Mesendoderm (in vitro differentiated cells): ENCODE measurements at regions not wholly inside any gene's neighbourhood (a gene's known extent, or its start where the extent isn't known, plus 50 kb on each side); places are given as distances from the start of the nearest gene placed in this dataset.

ENCODE experiments used
- DNase-seq: peaks from one replicate; pipeline ENCODE4 v3.0.0; 2013
- H2AK5ac ChIP-seq: 2 replicates; pipeline ENCODE4 v1.6.1; 2013; ENCODE audit warnings: low read length, inconsistent platforms
- H2BK120ac ChIP-seq: 2 replicates; pipeline ENCODE4 v1.6.1; 2013; ENCODE audit warnings: low read depth, mild to moderate bottlenecking, low read length, moderate library complexity, mixed read lengths
- H2BK15ac ChIP-seq: replicated peaks from 2 replicates; pipeline ENCODE4 v1.6.1; 2013; ENCODE audit warnings: low read depth, mild to moderate bottlenecking, moderate library complexity
- H2BK5ac ChIP-seq: 2 replicates; pipeline ENCODE4 v1.6.1; 2013; ENCODE audit warnings: low read length, inconsistent platforms
- H3K18ac ChIP-seq: 2 replicates; pipeline ENCODE4 v1.6.1; 2013; ENCODE audit warnings: mild to moderate bottlenecking, low read length, mixed read lengths
- H3K23ac ChIP-seq: one replicate; pipeline ENCODE4 v1.6.1; 2013; ENCODE audit warnings: low read length
- H3K27ac ChIP-seq: 2 replicates; pipeline ENCODE4 v1.5.1; 2013; ENCODE audit warnings: low read depth, mild to moderate bottlenecking, inconsistent platforms, low read length, moderate library complexity
- H3K27me3 ChIP-seq: 2 replicates; pipeline ENCODE4 v1.6.1; 2013; ENCODE audit warnings: low read length, control low read depth, mild to moderate bottlenecking, inconsistent platforms; ENCODE audit not compliant: insufficient read depth, poor library complexity
- H3K36me3 ChIP-seq: 2 replicates; pipeline ENCODE4 v1.6.1; 2013; ENCODE audit warnings: low read length, inconsistent platforms; ENCODE audit not compliant: control insufficient read depth, insufficient read depth
- H3K4ac ChIP-seq: one replicate; pipeline ENCODE4 v1.6.1; 2013; ENCODE audit warnings: low read depth, mild to moderate bottlenecking, low read length, moderate library complexity
- H3K4me1 ChIP-seq: 2 replicates; pipeline ENCODE4 v1.6.1; 2013; ENCODE audit warnings: low read depth, low read length, inconsistent platforms; ENCODE audit not compliant: control insufficient read depth
- H3K4me2 ChIP-seq: 2 replicates; pipeline ENCODE4 v1.6.1; 2013; ENCODE audit warnings: low read length
- H3K4me3 ChIP-seq: 2 replicates; pipeline ENCODE4 v1.5.1; 2013; ENCODE audit warnings: mild to moderate bottlenecking, low read length
- H3K56ac ChIP-seq: one replicate; pipeline ENCODE4 v1.6.1; 2013; ENCODE audit warnings: low read length
- H3K79me1 ChIP-seq: 2 replicates; pipeline ENCODE4 v1.6.1; 2013; ENCODE audit warnings: low read length, inconsistent platforms
- H3K79me2 ChIP-seq: 2 replicates; pipeline ENCODE4 v1.6.1; 2013; ENCODE audit warnings: mild to moderate bottlenecking, low read length; ENCODE audit not compliant: control insufficient read depth, insufficient read depth
- H3K9ac ChIP-seq: 2 replicates; pipeline ENCODE4 v1.6.1; 2013; ENCODE audit warnings: low read length, inconsistent platforms
- H4K5ac ChIP-seq: one replicate; pipeline ENCODE4 v1.6.1; 2013; ENCODE audit warnings: low read length
- H4K8ac ChIP-seq: one replicate; pipeline ENCODE4 v1.6.1; 2013; ENCODE audit warnings: low read depth, mild to moderate bottlenecking, control low read depth, low read length, moderate library complexity
- WGBS: extraction: QIAGEN DNeasy Blood & Tissue Kit; methylation state at CpG from one replicate; pipeline ENCODE4 v1.1.7; 2013; ENCODE audit warnings: low lambda C conversion rate, missing lambda C conversion rate; ENCODE audit not compliant: insufficient coverage; ENCODE audit errors: extremely low coverage; 5-methylcytosine and 5-hydroxymethylcytosine counted together

- WGBS = no CpG with 5 or more reads among the region's 2 CpGs
- DNase-seq = no peak
- no peak overlapping the region for H3K18ac ChIP-seq
- H2BK120ac ChIP-seq = no peak overlapping the region
- no peak overlapping the region for H3K23ac ChIP-seq
- H4K5ac ChIP-seq = no peak overlapping the region
- H2BK15ac ChIP-seq = no peak overlapping the region
- H3K27me3 ChIP-seq = no peaks in the 10 kb centered on the region
- no peaks in the 10 kb centered on the region for H3K36me3 ChIP-seq
- no peak overlapping the region for H2BK5ac ChIP-seq
- H3K56ac ChIP-seq = no peak overlapping the region
- no peak overlapping the region for H3K4me2 ChIP-seq
- H2AK5ac ChIP-seq = no peak overlapping the region
- H3K79me1 ChIP-seq = no peaks in the 10 kb centered on the region
- H3K9ac ChIP-seq = no peak overlapping the region
- H4K8ac ChIP-seq = no peak overlapping the region
- no peaks in the 10 kb centered on the region for H3K4me1 ChIP-seq
- H3K4ac ChIP-seq = no peak overlapping the region
- no peak overlapping the region for H3K27ac ChIP-seq
- H3K79me2 ChIP-seq = no peaks in the 10 kb centered on the region
- H3K4me3 ChIP-seq = no peak overlapping the region
Observed at GRCh38 chr15:98190914-98191313, 230.4 kb downstream of the ARRDC4 start.

GRCh38 chr15:98195796-98196195 is 235.3 kb downstream of the ARRDC4 start:
- Histone ChIP-seq H3K27me3 (no peaks in the 10 kb centered on the region), H3K27ac (no peak overlapping the region), H2BK15ac (no peak overlapping the region), H3K4me3 (no peak overlapping the region), H2BK5ac (no peak overlapping the region), H3K79me1 (no peaks in the 10 kb centered on the region), H3K9ac (no peak overlapping the region), H3K18ac (no peak overlapping the region), H4K5ac (no peak overlapping the region), H3K4ac (no peak overlapping the region), H3K23ac (no peak overlapping the region), H2AK5ac (no peak overlapping the region), H3K4me1 (no peaks in the 10 kb centered on the region), H3K36me3 (no peaks in the 10 kb centered on the region), H3K79me2 (no peaks in the 10 kb centered on the region), H3K4me2 (no peak overlapping the region), H3K56ac (no peak overlapping the region), H4K8ac (no peak overlapping the region), H2BK120ac (no peak overlapping the region)
- no peak for DNase-seq
- no CpG with 5 or more reads among the region's 3 CpGs for WGBS

GRCh38 chr15:98196371-98196770 is 235.9 kb downstream of the ARRDC4 start:
- no CpG with 5 or more reads among the region's 6 CpGs for WGBS
- Histone ChIP-seq H3K9ac (no peak overlapping the region), H3K4me1 (no peaks in the 10 kb centered on the region)

DNA sequence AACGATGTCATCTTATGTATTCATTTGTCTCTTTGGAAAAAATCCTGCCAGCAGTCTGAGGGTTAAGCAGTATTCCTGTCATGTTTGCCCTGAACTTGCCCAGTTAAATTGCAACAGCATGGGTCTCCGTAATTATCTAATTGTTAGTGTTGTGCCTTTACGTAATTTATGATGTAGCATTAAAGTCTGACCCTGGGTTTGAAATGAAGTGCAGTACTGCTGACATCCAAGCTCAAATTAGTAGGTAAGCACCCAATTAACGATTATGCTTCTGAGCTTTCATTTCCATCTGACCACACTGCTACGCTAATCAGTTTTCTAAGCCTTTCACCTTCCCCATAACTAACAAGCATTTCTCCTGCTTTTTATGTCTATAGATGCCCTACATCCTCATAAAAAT is 241.8 kb downstream of the ARRDC4 start:
- no peak overlapping the region for H3K18ac ChIP-seq
- no peak overlapping the region for H2BK5ac ChIP-seq
- no peak overlapping the region for H3K27ac ChIP-seq
- no peak overlapping the region for H3K4me2 ChIP-seq
- H2AK5ac ChIP-seq = no peak overlapping the region
- no peak overlapping the region for H3K4me3 ChIP-seq
- H3K4ac ChIP-seq = no peak overlapping the region
- H4K8ac ChIP-seq = no peak overlapping the region
- H3K4me1 ChIP-seq = no peaks in the 10 kb centered on the region
- no peak overlapping the region for H3K9ac ChIP-seq
- H3K79me2 ChIP-seq = no peaks in the 10 kb centered on the region
- no peak for DNase-seq
- no peaks in the 10 kb centered on the region for H3K27me3 ChIP-seq
- H4K5ac ChIP-seq = no peak overlapping the region
- H3K36me3 ChIP-seq = no peaks in the 10 kb centered on the region
- WGBS = no CpG with 5 or more reads among the region's 5 CpGs
- H2BK15ac ChIP-seq = no peak overlapping the region
- H2BK120ac ChIP-seq = no peak overlapping the region
- no peak overlapping the region for H3K23ac ChIP-seq
- H3K79me1 ChIP-seq = no peaks in the 10 kb centered on the region
- no peak overlapping the region for H3K56ac ChIP-seq

More at GRCh38 chr15:98196371-98196770, 235.9 kb downstream of the ARRDC4 start:
- Histone ChIP-seq H2BK15ac (no peak overlapping the region), H3K27ac (no peak overlapping the region), H3K79me2 (no peaks in the 10 kb centered on the region), H2BK5ac (no peak overlapping the region), H3K79me1 (no peaks in the 10 kb centered on the region), H4K5ac (no peak overlapping the region), H2AK5ac (no peak overlapping the region), H3K36me3 (no peaks in the 10 kb centered on the region), H3K4ac (no peak overlapping the region), H3K56ac (no peak overlapping the region), H3K23ac (no peak overlapping the region), H3K4me2 (no peak overlapping the region), H3K27me3 (no peaks in the 10 kb centered on the region), H2BK120ac (no peak overlapping the region), H3K18ac (no peak overlapping the region), H4K8ac (no peak overlapping the region), H3K4me3 (no peak overlapping the region)
- DNase-seq = no peak

DNA sequence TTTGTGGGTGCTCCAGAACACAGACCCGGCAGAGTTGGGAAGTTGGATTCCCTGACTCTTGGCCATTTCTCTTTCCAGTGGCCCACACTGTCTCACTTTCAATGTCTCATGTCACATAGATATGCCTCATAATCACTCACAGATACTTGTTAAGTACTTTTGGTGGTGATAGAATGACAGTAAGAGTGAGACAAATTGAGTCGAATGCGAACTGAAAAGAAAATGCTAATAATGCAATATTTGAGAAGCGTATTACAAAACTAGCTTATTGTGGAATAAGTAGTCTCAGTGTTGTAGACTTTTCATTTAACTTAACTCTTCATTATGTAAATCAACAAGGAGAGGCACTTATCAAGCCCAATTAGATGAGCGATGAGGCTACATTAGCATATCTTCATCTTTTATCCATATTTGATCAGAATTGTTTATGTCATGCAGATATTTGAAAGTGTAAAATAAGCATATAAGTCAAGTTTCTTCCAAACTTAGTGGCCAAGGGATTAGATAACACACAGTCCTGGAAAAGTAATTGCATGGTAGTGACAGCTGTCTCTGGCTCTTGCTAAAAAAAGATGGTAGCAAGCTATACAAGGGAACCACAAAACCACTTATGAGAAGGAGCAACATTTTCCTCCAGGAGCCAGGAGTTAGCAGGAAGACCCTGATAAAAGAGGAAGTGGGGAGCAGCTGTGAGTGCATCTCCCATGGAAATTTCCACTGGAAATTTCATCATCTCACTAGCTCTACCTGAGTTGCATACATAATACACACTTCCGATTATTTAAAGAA is 243.6 kb downstream of the ARRDC4 start:
- no peak overlapping the region for H2BK5ac ChIP-seq
- no peak overlapping the region for H3K56ac ChIP-seq
- H3K9ac ChIP-seq = no peak overlapping the region
- no peaks in the 10 kb centered on the region for H3K79me1 ChIP-seq
- H2BK15ac ChIP-seq = no peak overlapping the region
- no peak overlapping the region for H3K4ac ChIP-seq
- H3K79me2 ChIP-seq = no peaks in the 10 kb centered on the region
- no peaks in the 10 kb centered on the region for H3K27me3 ChIP-seq
- no peak overlapping the region for H4K8ac ChIP-seq
- no peak overlapping the region for H3K18ac ChIP-seq
- no peak overlapping the region for H3K27ac ChIP-seq
- H2BK120ac ChIP-seq = no peak overlapping the region
- no peak overlapping the region for H2AK5ac ChIP-seq
- H3K36me3 ChIP-seq = no peaks in the 10 kb centered on the region
- DNase-seq = no peak
- H4K5ac ChIP-seq = no peak overlapping the region
- no peak overlapping the region for H3K23ac ChIP-seq
- H3K4me2 ChIP-seq = no peak overlapping the region
- H3K4me1 ChIP-seq = no peaks in the 10 kb centered on the region
- no CpG with 5 or more reads among the region's 6 CpGs for WGBS
- H3K4me3 ChIP-seq = no peak overlapping the region

DNA sequence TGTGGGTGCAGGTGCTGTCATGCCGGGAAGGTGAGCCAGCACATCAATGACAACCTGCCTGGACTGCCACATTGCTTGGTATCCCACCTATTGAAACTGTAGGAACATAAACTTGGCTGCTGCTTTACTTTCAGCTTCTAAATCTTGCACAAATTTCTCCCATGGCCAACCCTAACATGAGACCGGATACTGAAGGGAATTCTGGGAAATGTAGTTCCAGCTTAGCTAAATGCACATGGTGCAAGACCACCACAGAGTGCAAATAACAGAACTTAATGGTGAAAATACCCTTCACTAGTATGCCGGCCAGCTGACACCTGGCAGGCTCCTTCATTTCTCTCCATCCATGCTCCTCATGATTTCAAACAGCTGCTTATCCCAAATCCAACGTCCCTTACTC is 247.4 kb downstream of the ARRDC4 start:
- Histone ChIP-seq H2BK5ac (no peak overlapping the region), H2AK5ac (no peak overlapping the region), H3K79me2 (no peaks in the 10 kb centered on the region), H3K4me2 (no peak overlapping the region), H3K27me3 (no peaks in the 10 kb centered on the region), H3K4ac (no peak overlapping the region), H4K8ac (no peak overlapping the region), H3K18ac (no peak overlapping the region), H3K4me1 (no peaks in the 10 kb centered on the region), H2BK120ac (no peak overlapping the region), H3K9ac (no peak overlapping the region), H3K23ac (no peak overlapping the region), H3K36me3 (no peaks in the 10 kb centered on the region), H4K5ac (no peak overlapping the region), H3K56ac (no peak overlapping the region), H3K27ac (no peak overlapping the region), H3K79me1 (no peaks in the 10 kb centered on the region), H3K4me3 (no peak overlapping the region), H2BK15ac (no peak overlapping the region)
- WGBS = no CpG with 5 or more reads among the region's 4 CpGs
- no peak for DNase-seq
